ENCODE measurements at regions not wholly inside any gene's neighbourhood (a gene's known extent, or its start where the extent isn't known, plus 50 kb on each side); places are given as distances from the start of the nearest gene placed in this dataset.

DNA sequence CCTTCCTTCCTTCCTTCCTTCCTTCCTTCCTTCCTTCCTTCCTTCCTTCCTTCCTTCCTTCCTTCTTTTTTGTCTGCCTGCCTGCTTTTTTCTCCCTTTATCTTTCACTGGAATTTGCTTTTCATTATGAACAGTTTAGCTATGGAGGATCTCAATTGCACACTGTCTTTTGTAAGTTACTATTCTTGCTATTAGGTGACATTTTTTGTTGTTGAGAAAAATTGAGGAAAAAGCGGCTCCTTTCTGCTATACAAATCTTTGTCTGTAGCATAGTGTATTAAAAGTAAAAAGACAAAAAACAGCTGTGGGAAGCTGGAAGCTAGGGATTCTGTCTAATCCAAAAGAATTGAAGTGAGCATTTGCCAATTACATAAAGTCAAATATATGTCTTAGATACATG lies 448.7 kb downstream of the DCDC2C start:
- in situ Hi-C loops (cut with HindIII; ENCODE audit: extremely low pct_ligation_motif_present, low pct_unique_long_range_greater_than_20kb): no loop called here
- FAIRE-seq (no peak), DNase-seq (ENCODE audit: low spot score) (no peak), ATAC-seq (no peak)
- no peaks in the 10 kb centered on the region for H3K79me2 ChIP-seq (ENCODE audit: insufficient read depth, low read length)
- H2AFZ ChIP-seq (ENCODE audit: low read length): no peak overlapping the region
- H3K4me2 ChIP-seq (ENCODE audit: low read depth, low read length): no peak overlapping the region
- 20% methylated on average over 1 of the region's 1 CpG for WGBS (ENCODE audit: low lambda C conversion rate)
- H3K36me3 ChIP-seq (replicated peaks in 1 of 2; ENCODE audit: control insufficient read depth in 1 of 2, insufficient read depth in 2 of 2, low read length in 2 of 2): no peaks in the 10 kb centered on the region
- TF ChIP-seq MEIS2 (CRISPR knock-in tag; IDR thresholded peaks at IDR 0.05) (no peak), ZFX (CRISPR knock-in tag; IDR thresholded peaks at IDR 0.05; ENCODE audit: low read depth) (no peak), RFXAP (CRISPR knock-in tag; IDR thresholded peaks at IDR 0.05; ENCODE audit: borderline replicate concordance) (no peak), RFX1 (IDR thresholded peaks at IDR 0.05) (no peak), ZNF256 (CRISPR knock-in tag; conservative IDR thresholded peaks at IDR 0.05) (no peak), TAF15 (IDR thresholded peaks at IDR 0.05; ENCODE audit: low read depth, low read length, poor library complexity, severe bottlenecking) (no peak), JUND (CRISPR knock-in tag; IDR thresholded peaks at IDR 0.05) (no peak), CREM (IDR thresholded peaks at IDR 0.05) (no peak), CREM (CRISPR knock-in tag; IDR thresholded peaks at IDR 0.05) (no peak), ELF1 (CRISPR knock-in tag; IDR thresholded peaks at IDR 0.05) (no peak), BORCS8-MEF2B (CRISPR knock-in tag; IDR thresholded peaks at IDR 0.05) (no peak), ZNF44 (CRISPR knock-in tag; IDR thresholded peaks at IDR 0.05) (no peak), ZNF337 (CRISPR knock-in tag; IDR thresholded peaks at IDR 0.05; ENCODE audit: borderline replicate concordance, low read depth) (no peak), KLF12 (CRISPR knock-in tag; IDR thresholded peaks at IDR 0.05; ENCODE audit: borderline replicate concordance) (no peak), ZNF616 (CRISPR knock-in tag; IDR thresholded peaks at IDR 0.05; ENCODE audit: low read depth) (no peak), ARID2 (CRISPR knock-in tag; IDR thresholded peaks at IDR 0.05; ENCODE audit: borderline replicate concordance) (no peak)
- TF ChIP-seq, protein P1, sequence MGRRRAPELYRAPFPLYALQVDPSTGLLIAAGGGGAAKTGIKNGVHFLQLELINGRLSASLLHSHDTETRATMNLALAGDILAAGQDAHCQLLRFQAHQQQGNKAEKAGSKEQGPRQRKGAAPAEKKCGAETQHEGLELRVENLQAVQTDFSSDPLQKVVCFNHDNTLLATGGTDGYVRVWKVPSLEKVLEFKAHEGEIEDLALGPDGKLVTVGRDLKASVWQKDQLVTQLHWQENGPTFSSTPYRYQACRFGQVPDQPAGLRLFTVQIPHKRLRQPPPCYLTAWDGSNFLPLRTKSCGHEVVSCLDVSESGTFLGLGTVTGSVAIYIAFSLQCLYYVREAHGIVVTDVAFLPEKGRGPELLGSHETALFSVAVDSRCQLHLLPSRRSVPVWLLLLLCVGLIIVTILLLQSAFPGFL (CRISPR knock-in tag; IDR thresholded peaks at IDR 0.05): no peak
- H3K9me3 ChIP-seq (ENCODE audit: low read length): peaks cover 71% of the 10 kb centered on the region
- H4K20me1 ChIP-seq (ENCODE audit: insufficient read depth, low read length): no peaks in the 10 kb centered on the region
- intact Hi-C loops (cut with micrococcal nuclease; ENCODE audit: unreplicated experiment): no loop called here
- H3K27me3 ChIP-seq (ENCODE audit: control insufficient read depth in 1 of 2, insufficient read depth in 2 of 2, low read length in 2 of 2): no peaks in the 10 kb centered on the region
- H3K9ac ChIP-seq (ENCODE audit: insufficient read depth, low read depth, low read length): no peak overlapping the region
- H3K4me1 ChIP-seq (ENCODE audit: insufficient read depth, low read length): no peaks in the 10 kb centered on the region
- ChIA-PET CTCF (ENCODE audit: low intra/inter-chr PET ratio, low total read pairs) (no interaction called here), POLR2A (no interaction called here)
- H3K4me3 ChIP-seq (replicated peaks in 1 of 3; ENCODE audit: insufficient read depth in 1 of 3, low read depth in 2 of 3, low read length in 3 of 3): no peak overlapping the region
- no peak overlapping the region for H3K27ac ChIP-seq (ENCODE audit: extremely low read length, insufficient read depth, low read length)
- no TSS peak for BruUV-seq (replicated peaks)
